ENCODE measurements at regions not wholly inside any gene's neighbourhood (a gene's known extent, or its start where the extent isn't known, plus 50 kb on each side); places are given as distances from the start of the nearest gene placed in this dataset.
A peak's percentile ranks its signal among the peaks of the same experiment; 100 is the strongest.

DNA sequence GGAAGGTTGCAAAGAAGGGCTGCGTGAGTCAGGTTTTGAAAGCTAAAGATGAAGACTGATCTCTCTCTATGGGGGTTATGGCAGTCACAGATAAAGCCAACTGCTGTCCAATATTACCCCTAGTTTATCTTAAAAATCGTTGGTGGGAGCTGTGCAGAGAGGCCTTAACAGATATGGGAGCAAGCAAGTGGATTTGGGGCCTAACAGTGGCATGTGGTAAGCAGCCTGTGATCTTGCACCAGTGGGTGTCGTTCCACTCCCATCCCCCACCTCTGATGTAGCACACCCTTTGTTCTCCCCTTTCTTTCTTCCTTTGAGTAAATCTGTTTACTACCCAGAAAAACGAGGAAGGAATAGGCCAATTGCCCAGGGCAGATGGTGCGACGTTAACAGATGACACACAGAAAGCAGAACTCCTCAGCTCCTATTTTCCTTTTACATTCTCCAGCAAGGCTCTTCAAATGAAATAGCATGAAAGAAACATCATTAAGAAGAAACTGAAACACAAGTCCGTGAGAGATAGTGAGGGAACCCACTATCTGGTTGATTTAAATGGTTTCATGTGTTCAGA lies 274.1 kb upstream of the CITED2 start (continued):
- TF ChIP-seq ZNF3 (CRISPR knock-in tag; IDR thresholded peaks at IDR 0.05), result no peak
- no peak for TF ChIP-seq FIP1L1 (IDR thresholded peaks at IDR 0.05; ENCODE audit: low read depth, low read length, poor library complexity, severe bottlenecking)
- no peak for TF ChIP-seq WHSC1 (IDR thresholded peaks at IDR 0.05; ENCODE audit: low read length)
- TF ChIP-seq, protein P1, sequence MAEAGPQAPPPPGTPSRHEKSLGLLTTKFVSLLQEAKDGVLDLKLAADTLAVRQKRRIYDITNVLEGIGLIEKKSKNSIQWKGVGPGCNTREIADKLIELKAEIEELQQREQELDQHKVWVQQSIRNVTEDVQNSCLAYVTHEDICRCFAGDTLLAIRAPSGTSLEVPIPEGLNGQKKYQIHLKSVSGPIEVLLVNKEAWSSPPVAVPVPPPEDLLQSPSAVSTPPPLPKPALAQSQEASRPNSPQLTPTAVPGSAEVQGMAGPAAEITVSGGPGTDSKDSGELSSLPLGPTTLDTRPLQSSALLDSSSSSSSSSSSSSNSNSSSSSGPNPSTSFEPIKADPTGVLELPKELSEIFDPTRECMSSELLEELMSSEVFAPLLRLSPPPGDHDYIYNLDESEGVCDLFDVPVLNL (CRISPR knock-in tag; IDR thresholded peaks at IDR 0.05; ENCODE audit: low read depth), result no peak
- TF ChIP-seq SAFB (IDR thresholded peaks at IDR 0.05; ENCODE audit: borderline replicate concordance, low read depth, low read length), result 0 out of 2 replicates have a peak, but pooled peaks have one; percentile 47
- peak; percentile 63 for TF ChIP-seq PHB2 (IDR thresholded peaks at IDR 0.05; ENCODE audit: low read depth)
- TF ChIP-seq, protein P2, sequence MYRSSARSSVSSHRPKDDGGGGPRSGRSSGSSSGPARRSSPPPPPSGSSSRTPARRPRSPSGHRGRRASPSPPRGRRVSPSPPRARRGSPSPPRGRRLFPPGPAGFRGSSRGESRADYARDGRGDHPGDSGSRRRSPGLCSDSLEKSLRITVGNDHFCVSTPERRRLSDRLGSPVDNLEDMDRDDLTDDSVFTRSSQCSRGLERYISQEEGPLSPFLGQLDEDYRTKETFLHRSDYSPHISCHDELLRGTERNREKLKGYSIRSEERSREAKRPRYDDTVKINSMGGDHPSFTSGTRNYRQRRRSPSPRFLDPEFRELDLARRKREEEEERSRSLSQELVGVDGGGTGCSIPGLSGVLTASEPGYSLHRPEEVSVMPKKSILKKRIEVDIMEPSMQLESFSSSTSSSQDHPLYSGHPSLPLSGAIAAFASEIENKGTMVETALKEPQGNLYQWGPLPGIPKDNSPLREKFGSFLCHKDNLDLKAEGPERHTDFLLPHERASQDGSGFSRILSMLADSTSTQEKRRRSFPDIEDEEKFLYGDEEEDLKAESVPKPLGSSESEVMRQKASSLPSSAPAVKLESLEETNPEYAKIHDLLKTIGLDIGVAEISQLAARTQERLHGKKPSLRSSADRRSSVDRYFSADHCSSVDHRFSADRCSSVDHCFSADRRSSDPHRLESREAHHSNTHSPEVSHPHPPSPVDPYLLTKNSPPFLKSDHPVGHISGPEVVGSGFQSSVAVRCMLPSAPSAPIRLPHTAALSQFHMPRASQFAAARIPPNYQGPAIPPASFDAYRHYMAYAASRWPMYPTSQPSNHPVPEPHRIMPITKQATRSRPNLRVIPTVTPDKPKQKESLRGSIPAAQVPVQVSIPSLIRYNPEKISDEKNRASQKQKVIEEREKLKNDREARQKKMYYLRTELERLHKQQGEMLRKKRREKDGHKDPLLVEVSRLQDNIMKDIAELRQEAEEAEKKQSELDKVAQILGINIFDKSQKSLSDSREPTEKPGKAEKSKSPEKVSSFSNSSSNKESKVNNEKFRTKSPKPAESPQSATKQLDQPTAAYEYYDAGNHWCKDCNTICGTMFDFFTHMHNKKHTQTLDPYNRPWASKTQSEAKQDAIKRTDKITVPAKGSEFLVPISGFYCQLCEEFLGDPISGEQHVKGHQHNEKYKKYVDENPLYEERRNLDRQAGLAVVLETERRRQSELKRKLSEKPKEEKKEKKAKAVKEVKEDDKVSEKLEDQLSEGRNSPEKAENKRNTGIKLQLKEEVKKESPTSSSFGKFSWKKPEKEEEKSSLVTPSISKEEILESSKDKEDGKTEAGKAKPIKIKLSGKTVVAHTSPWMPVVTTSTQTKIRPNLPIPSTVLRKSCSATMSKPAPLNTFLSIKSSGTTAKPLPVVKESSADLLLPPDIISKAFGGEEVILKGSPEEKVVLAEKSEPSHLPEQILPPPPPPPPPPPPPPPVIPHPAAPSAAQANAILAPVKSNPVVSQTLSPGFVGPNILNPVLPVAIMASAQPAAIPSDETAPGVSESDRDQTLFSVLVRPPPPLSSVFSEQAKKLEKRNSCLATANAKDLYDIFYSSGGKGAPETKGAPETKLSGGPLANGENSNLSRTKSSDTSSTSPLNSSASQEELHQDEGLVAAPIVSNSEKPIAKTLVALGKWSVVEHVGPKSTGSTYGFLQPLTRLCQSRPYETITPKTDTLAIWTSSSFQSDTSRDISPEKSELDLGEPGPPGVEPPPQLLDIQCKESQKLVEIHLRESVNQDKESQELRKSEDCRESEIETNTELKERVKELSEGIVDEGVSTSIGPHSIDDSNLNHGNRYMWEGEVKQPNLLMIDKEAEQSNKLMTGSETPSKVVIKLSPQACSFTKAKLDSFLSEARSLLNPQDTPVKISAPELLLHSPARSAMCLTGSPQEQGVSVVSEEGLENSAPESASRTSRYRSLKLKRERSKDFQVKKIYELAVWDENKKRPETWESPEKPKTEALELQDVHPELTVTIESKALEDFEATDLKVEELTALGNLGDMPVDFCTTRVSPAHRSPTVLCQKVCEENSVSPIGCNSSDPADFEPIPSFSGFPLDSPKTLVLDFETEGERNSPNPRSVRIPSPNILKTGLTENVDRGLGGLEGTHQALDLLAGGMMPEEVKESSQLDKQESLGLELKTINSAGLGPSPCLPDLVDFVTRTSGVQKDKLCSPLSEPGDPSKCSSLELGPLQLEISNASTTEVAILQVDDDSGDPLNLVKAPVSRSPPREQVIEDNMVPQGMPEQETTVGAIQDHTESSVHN (IDR thresholded peaks at IDR 0.05; ENCODE audit: borderline replicate concordance in 1 of 2, low read depth in 1 of 2), result no peak
- no peak for TF ChIP-seq FUS (optimal IDR thresholded peaks at IDR 0.05; ENCODE audit: low read depth, low read length)
- 0 out of 2 replicates have a peak, but pooled peaks have one; percentile 11 for TF ChIP-seq ZNF224 (CRISPR knock-in tag; IDR thresholded peaks at IDR 0.05)
- 0 out of 2 replicates have a peak, but pooled peaks have one; percentile 52 for TF ChIP-seq CUX1 (CRISPR knock-in tag; IDR thresholded peaks at IDR 0.05)
- peak; percentile 96 for TF ChIP-seq SMARCA4 (IDR thresholded peaks at IDR 0.05)

Data from K562 (cell line).